ENCODE measurements at regions not wholly inside any gene's neighbourhood (a gene's known extent, or its start where the extent isn't known, plus 50 kb on each side); places are given as distances from the start of the nearest gene placed in this dataset.

- no peak for TF ChIP-seq CTCF (IDR thresholded peaks at IDR 0.05; ENCODE audit: extremely low read depth, missing control alignments)
- no peak for DNase-seq (ENCODE audit: low spot score)
Observed at GRCh38 chr5:2519153-2519552, 232.3 kb downstream of the IRX2 start.

- no peak for TF ChIP-seq CTCF (IDR thresholded peaks at IDR 0.05; ENCODE audit: extremely low read depth, missing control alignments)
- no peak for DNase-seq (ENCODE audit: low spot score)
Observed at GRCh38 chr5:2517451-2517850, 234.0 kb downstream of the IRX2 start.

- no peak for TF ChIP-seq CTCF (IDR thresholded peaks at IDR 0.05; ENCODE audit: extremely low read depth, missing control alignments)
Observed at GRCh38 chr5:2515180-2515764, 236.2 kb downstream of the IRX2 start.

GRCh38 chr5:2514484-2514883, 237.0 kb downstream of the IRX2 start:
- no peak for DNase-seq (ENCODE audit: low spot score)
- TF ChIP-seq CTCF (IDR thresholded peaks at IDR 0.05; ENCODE audit: extremely low read depth, missing control alignments), result no peak

More at GRCh38 chr5:2515180-2515764, 236.2 kb downstream of the IRX2 start:
- no peak for DNase-seq (ENCODE audit: low spot score)

GRCh38 chr5:2511706-2512105, 239.8 kb downstream of the IRX2 start:
- no peak for DNase-seq (ENCODE audit: low spot score)
- no peak for TF ChIP-seq CTCF (IDR thresholded peaks at IDR 0.05; ENCODE audit: extremely low read depth, missing control alignments)

GRCh38 chr5:2511126-2511525, 240.4 kb downstream of the IRX2 start:
- TF ChIP-seq CTCF (IDR thresholded peaks at IDR 0.05; ENCODE audit: extremely low read depth, missing control alignments), result no peak
- DNase-seq (ENCODE audit: low spot score), result no peak

GRCh38 chr5:2509527-2509926, 241.9 kb downstream of the IRX2 start:
- DNase-seq (ENCODE audit: low spot score), result no peak
- TF ChIP-seq CTCF (IDR thresholded peaks at IDR 0.05; ENCODE audit: extremely low read depth, missing control alignments), result no peak

Measured in GM20000 (cell line).